ENCODE measurements at regions not wholly inside any gene's neighbourhood (a gene's known extent, or its start where the extent isn't known, plus 50 kb on each side); places are given as distances from the start of the nearest gene placed in this dataset.

DNA sequence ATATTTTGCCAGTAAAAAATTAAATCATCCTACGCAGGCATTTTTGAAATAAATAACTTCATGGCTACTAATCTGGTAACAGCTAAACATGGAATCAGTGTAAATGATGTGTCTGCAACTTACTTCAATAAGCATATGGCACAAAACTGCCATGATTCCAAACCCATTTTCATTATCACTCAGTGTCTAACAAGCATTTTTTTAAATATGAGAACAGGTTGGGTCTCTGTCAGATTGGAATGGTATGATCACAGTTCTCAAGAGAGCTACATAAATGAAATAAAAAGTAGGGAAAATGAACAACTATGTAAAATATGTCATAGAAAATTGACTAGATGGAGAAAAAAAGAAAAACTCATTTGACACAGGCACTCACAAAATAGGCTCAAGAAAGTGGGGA, 476.9 kb upstream of the NWD2 start:
- H4K20me1 ChIP-seq (ENCODE audit: insufficient read depth, low read length) = no peaks in the 10 kb centered on the region
- H3K9me3 ChIP-seq (ENCODE audit: low read length) = no peaks in the 10 kb centered on the region
- H3K9me2 ChIP-seq (ENCODE audit: low read depth, low read length) = no peaks in the 10 kb centered on the region
- H3K27me3 ChIP-seq (ENCODE audit: insufficient read depth, low read length) = no peaks in the 10 kb centered on the region
- TF ChIP-seq EZH2 (IDR thresholded peaks at IDR 0.05; ENCODE audit: borderline replicate concordance, low read length) = no peak
- TF ChIP-seq, protein P1, sequence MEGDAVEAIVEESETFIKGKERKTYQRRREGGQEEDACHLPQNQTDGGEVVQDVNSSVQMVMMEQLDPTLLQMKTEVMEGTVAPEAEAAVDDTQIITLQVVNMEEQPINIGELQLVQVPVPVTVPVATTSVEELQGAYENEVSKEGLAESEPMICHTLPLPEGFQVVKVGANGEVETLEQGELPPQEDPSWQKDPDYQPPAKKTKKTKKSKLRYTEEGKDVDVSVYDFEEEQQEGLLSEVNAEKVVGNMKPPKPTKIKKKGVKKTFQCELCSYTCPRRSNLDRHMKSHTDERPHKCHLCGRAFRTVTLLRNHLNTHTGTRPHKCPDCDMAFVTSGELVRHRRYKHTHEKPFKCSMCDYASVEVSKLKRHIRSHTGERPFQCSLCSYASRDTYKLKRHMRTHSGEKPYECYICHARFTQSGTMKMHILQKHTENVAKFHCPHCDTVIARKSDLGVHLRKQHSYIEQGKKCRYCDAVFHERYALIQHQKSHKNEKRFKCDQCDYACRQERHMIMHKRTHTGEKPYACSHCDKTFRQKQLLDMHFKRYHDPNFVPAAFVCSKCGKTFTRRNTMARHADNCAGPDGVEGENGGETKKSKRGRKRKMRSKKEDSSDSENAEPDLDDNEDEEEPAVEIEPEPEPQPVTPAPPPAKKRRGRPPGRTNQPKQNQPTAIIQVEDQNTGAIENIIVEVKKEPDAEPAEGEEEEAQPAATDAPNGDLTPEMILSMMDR (IDR thresholded peaks at IDR 0.05; ENCODE audit: low read length) = no peak
- H3F3A ChIP-seq (ENCODE audit: insufficient read depth, low read length) = no peaks in the 10 kb centered on the region
- no peak overlapping the region for H3K4me2 ChIP-seq (ENCODE audit: low read length)
- H3K9ac ChIP-seq (ENCODE audit: low read length) = no peak overlapping the region
- H3K4me3 ChIP-seq (ENCODE audit: low read depth, low read length, poor library complexity, severe bottlenecking) = no peak overlapping the region
- H2AFZ ChIP-seq (ENCODE audit: low read length) = no peak overlapping the region
- H3K79me2 ChIP-seq (ENCODE audit: insufficient read depth, low read length) = no peaks in the 10 kb centered on the region
- H3K27ac ChIP-seq (ENCODE audit: low read depth, low read length, poor library complexity, severe bottlenecking) = no peak overlapping the region
- no peaks in the 10 kb centered on the region for H3K36me3 ChIP-seq (ENCODE audit: insufficient read depth, low read length)
- no peaks in the 10 kb centered on the region for H3K4me1 ChIP-seq (ENCODE audit: insufficient read depth, low read length, severe bottlenecking)

DNA sequence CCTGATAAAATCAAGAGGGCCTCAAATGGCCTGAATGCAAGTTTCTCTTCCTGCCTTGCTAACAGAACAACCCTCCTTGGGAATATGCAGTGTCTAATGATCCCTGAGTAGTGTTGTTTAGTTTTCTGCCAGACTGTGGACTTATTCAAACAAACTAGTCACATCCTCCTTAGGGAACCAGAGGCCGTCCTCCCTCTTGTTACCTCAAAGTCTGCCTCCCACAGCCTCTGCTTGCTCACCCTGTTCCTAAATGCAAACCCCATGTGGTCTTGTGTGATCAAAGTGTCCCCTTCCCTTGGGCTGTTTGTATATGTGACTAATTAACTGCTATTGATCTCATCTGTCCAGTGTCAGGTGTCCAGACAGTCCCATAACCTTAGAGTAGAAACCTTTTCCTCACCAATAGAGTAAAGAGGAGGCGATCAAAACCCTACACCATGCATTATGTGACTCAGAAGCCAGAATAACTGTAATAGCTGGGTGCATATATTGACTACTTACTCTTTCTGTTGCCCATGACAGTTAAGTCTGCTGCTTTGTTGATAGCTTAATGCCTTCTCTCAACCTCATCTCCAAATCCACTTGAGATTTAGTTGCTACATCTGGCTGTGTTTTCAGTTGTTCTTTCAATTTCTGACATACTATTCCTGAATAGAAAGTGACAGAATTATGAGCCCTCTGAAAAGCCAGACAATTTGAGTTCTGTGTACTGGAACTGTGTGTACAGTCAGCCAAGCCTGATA, 473.0 kb upstream of the NWD2 start:
- no peak overlapping the region for H3K9ac ChIP-seq (ENCODE audit: low read length)
- no peak overlapping the region for H3K27ac ChIP-seq (ENCODE audit: low read depth, low read length, poor library complexity, severe bottlenecking)
- no peaks in the 10 kb centered on the region for H3K4me1 ChIP-seq (ENCODE audit: insufficient read depth, low read length, severe bottlenecking)
- no peaks in the 10 kb centered on the region for H3F3A ChIP-seq (ENCODE audit: insufficient read depth, low read length)
- H3K9me2 ChIP-seq (ENCODE audit: low read depth, low read length) = no peaks in the 10 kb centered on the region
- no peaks in the 10 kb centered on the region for H3K27me3 ChIP-seq (ENCODE audit: insufficient read depth, low read length)
- no peaks in the 10 kb centered on the region for H3K9me3 ChIP-seq (ENCODE audit: low read length)
- no peak overlapping the region for H3K4me3 ChIP-seq (ENCODE audit: low read depth, low read length, poor library complexity, severe bottlenecking)
- H2AFZ ChIP-seq (ENCODE audit: low read length) = no peak overlapping the region
- TF ChIP-seq, protein P1 (IDR thresholded peaks at IDR 0.05; ENCODE audit: low read length) = no peak
- no peak for TF ChIP-seq EZH2 (IDR thresholded peaks at IDR 0.05; ENCODE audit: borderline replicate concordance, low read length)
- H4K20me1 ChIP-seq (ENCODE audit: insufficient read depth, low read length) = no peaks in the 10 kb centered on the region
- H3K36me3 ChIP-seq (ENCODE audit: insufficient read depth, low read length) = no peaks in the 10 kb centered on the region
- H3K79me2 ChIP-seq (ENCODE audit: insufficient read depth, low read length) = no peaks in the 10 kb centered on the region
- H3K4me2 ChIP-seq (ENCODE audit: low read length) = no peak overlapping the region

DNA sequence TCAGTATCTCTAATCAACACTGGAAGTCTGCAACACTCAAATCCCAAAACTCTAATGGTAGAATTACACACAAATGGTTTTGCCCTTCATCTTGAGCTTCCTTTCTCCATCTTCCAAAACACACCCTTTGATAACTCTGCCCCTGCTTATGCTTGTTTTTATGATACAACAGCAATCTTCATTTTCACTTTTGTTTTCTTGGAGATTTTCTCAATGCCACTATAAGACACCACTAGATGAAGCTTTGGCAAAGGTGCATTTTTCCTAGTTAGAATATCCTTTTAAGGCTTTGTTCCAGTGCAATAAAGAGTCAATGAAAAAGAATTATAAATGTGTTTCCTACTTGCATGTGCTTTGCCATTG, 472.4 kb upstream of the NWD2 start:
- H3K79me2 ChIP-seq (ENCODE audit: insufficient read depth, low read length) = no peaks in the 10 kb centered on the region
- no peak overlapping the region for H3K4me2 ChIP-seq (ENCODE audit: low read length)
- H3K4me3 ChIP-seq (ENCODE audit: low read depth, low read length, poor library complexity, severe bottlenecking) = no peak overlapping the region
- no peaks in the 10 kb centered on the region for H3K4me1 ChIP-seq (ENCODE audit: insufficient read depth, low read length, severe bottlenecking)
- H3K36me3 ChIP-seq (ENCODE audit: insufficient read depth, low read length) = no peaks in the 10 kb centered on the region
- no peaks in the 10 kb centered on the region for H3F3A ChIP-seq (ENCODE audit: insufficient read depth, low read length)
- TF ChIP-seq, protein P1 (IDR thresholded peaks at IDR 0.05; ENCODE audit: low read length) = no peak
- no peak for TF ChIP-seq EZH2 (IDR thresholded peaks at IDR 0.05; ENCODE audit: borderline replicate concordance, low read length)
- no peak overlapping the region for H3K9ac ChIP-seq (ENCODE audit: low read length)
- no peak overlapping the region for H3K27ac ChIP-seq (ENCODE audit: low read depth, low read length, poor library complexity, severe bottlenecking)
- no peaks in the 10 kb centered on the region for H3K9me2 ChIP-seq (ENCODE audit: low read depth, low read length)
- H3K27me3 ChIP-seq (ENCODE audit: insufficient read depth, low read length) = no peaks in the 10 kb centered on the region
- H3K9me3 ChIP-seq (ENCODE audit: low read length) = no peaks in the 10 kb centered on the region
- no peak overlapping the region for H2AFZ ChIP-seq (ENCODE audit: low read length)
- H4K20me1 ChIP-seq (ENCODE audit: insufficient read depth, low read length) = no peaks in the 10 kb centered on the region

All from OCI-LY1 (cell line).